GM18858 (cell line): ENCODE measurements at regions not wholly inside any gene's neighbourhood (a gene's known extent, or its start where the extent isn't known, plus 50 kb on each side); places are given as distances from the start of the nearest gene placed in this dataset.
"Not testable (repeated sequence)": the region's sequence is repeated elsewhere in the genome, so short reads cannot be mapped to it uniquely, and the experiment has no call there.

Experiments
- ATAC-seq: cut with Tn5 transposase; IDR thresholded peaks from one replicate; pipeline ENCODE4 v1.9.1; 2021; ENCODE audit not compliant: unreplicated experiment

DNA sequence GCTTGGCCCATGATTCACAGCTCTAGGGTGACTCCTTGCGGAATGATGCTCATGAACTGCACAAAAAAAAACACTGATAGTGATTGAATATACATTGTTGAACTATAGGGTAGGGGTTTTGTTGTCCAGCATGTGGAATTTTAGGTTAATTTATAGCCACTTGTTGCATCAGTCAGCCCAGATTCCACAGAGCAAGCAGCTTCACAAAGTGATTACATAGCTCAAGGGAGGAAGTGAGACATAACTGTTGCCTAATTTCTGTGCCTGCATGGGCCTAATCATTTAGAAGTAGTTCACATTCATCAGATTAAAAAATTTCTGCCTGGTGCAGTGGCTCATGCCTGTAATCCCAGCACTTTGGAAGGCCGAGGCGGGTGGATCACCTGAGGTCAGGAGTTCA, 142.2 kb upstream of the ZNF722 start:
- ATAC-seq, result not testable (repeated sequence)

DNA sequence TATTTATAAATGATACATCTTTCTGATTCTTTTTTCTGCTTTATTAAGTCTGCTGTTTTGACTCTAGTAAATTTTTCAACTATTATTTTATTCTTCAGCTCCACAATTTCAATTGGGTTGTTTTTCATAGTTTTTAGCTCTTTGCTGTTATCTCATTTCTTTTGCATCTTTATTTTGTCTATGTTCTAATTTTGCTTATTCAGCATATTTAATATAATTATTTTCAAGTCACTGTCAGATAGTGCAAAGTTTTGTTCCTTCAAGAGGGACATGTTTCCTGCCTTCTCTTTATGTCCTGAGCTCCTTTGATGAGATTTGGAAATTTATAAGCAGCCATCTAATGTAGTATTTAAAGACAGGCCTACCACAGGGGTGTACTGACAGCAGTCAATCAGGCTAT, 131.5 kb upstream of the ZNF722 start:
- no peak for ATAC-seq

DNA sequence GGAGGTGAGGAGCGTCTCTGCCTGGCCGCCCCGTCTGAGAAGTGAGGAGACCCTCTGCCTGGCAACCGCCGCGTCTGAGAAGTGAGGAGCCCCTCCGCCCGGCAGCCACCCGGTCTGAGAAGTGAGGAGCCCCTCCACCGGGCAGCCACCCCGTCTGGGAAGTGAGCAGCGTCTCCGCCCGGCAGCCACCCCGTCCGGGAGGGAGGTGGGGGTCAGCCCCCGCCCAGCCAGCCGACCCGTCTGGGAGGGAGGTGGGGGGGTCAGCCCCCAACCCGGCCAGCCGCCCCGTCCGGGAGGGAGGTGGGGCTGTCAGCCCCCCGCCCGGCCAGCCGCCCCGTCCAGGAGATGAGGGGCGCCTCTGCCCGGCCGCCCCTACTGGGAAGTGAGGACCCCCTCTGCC, 124.4 kb upstream of the ZNF722 start:
- ATAC-seq, result not testable (repeated sequence)

DNA sequence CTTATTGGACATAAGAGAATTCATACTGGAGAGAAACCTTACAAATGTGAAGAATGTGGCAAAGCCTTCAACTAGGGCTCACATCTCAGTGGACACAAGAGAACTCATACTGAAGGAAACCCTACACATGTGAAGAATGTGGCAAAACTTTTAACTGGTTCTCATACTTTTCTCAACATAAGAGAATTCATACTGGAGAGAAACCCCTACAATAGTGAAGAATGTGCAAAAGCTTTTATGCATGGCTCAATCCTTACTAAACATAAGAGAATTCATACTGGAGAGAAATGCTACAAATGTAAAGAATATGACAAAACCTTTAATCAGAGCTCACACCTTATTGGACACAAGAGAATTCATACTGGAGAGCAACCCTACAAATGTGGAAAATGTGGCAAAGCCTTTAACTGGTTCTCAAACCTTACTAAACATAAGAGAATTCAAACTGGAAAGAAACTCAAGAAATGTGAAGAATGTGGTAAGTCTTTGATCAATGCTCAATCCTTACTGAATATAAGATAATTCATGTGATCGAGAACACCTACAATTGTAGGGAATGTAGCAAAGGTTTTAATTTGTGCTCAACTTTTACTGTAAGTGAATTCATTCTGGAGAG, 121.8 kb upstream of the ZNF722 start:
- no peak for ATAC-seq

DNA sequence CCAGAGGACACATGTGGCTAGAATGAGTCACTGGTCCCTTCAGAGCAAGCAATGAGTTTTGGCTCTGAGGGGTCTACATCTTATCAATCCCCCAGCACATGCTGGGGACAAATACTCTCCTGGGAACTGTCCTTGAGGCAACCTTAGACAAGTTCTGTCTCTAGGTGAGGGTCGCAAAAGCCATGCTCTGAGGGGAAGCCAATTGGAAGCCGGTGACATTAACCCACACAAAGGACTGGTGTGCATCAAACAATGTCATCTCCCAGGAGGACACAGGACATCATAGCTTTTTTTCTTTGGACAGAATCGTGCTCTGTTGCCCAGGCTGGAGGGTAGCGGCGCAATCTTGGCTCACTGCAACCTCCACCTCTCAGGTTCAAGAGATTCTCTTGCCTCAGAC, 111.6 kb upstream of the ZNF722 start:
- no peak for ATAC-seq

DNA sequence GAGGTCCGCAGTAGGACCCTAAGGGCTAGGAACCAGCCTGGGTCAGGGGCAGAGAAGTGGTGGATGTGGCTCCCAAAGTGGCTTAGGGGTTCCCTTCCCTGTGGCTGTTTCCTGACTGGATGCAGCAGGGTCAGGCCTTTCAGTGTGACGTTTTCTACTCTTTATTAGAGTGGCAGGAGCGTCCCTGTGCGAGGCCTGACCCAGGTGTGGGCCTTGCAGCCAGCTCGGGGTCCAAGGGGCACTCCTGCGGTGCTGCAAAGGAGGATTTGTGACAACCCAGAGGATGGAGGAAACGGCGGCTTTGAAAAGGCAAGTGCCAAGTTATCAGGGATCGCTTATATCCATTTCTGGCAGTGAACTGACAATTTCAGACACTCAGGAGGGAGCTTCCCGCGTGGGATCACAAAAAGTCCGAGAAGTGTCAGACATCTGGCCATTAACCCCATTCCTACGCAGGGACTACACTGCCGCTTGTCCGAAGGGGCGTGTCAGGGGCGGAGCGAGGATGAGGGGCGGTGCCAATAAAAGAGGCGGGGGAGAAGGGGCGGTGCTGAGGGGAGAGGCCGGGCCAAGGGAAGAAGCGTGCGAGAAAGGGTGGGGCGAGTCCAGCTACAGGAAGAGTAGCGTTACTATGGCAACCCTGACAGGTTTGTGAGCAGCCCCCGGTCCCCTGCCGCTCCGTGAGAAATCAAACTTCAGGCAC, 98.8 kb upstream of the ZNF722 start:
- ATAC-seq, result no peak

DNA sequence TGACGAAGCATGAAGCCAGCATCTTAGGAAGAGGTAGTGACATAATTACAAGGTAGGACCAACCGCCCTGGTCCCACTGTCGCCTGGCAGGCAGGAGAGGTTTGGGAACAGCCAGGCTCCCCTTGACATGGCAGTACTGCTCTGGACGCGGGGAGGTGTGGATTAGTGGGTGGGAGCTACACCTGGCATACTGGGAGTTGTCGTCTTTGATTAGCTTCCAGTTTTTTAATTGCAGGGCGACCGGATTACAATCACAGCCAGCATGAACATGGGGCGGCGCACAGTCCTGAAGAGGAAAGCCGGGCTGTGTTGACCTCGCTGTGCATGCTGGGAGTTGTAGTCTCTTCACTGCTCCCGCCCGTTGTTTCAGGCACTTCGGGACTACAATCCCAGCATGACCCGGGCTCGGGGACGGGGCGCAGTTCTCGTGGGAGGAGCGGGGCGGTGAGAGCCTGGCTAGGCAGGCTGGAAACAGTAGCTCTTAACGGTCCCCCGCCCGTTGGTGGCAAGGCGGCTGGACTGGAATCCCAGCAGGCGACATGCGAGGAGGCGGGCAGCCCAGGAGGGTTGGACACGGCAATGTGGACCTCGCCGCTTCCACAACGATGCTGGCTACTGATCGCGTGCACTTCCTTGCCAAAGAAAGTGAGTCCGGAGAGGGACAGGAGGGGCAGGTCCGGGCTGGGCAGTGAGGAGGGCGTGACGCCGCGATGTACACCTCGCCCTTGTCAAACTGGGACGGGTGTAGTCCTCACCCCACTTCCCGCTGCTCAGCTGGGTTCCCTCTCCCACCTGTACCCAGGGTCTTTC, 98.0 kb upstream of the ZNF722 start:
- ATAC-seq, result no peak

DNA sequence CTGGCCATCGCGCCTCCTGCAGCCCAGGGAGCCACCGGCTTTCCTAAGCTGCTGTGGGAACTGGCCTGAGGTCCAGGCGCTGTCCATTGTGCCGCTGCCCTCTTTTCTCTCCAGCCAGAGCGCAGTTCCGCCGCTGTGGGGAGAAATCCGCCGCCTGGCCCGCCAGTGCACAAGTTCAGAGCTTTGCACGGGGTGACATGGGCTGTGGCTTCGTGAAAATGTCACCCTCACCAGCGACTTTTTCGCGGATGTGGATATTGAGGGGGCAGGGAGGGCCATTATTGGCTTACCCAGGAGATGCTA, 97.5 kb upstream of the ZNF722 start:
- ATAC-seq, result not testable (repeated sequence)

DNA sequence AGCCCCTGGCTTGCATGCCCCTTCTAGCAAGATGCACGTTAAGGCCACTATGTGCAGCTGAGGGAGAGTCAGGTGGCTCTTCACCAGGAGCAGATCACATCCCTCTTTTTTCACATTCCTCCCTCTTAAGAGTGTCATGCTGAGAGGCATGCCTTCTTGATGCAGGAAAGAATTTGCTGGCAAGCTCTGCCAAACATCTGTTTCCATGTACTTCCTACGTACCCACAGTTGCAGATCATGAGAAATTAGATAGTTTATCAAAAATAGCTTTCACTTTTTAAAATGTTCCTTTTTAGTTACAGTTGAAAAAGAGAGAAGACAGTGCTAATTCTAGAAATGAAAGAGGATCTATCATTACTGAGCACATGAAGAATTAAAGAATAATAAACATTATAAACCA, 79.7 kb upstream of the ZNF722 start:
- ATAC-seq, result no peak

DNA sequence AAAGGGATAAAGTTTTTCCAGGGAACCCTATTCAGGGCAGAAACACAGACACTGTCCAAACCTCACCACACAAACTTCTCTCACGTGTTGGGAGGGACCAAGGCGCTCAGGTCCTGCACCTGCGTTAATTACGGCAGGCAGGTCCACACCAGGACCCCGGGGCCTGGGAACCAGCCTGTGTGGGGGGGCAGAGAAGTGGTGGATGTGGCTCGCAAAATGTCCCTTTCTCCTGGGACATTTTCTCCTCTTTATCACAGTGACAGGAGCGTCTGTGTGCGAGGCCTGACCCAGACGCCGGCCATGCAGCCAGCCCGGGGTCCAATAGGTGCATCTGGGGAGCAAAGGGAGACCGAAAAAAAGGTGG, 73.4 kb upstream of the ZNF722 start:
- ATAC-seq, result no peak

DNA sequence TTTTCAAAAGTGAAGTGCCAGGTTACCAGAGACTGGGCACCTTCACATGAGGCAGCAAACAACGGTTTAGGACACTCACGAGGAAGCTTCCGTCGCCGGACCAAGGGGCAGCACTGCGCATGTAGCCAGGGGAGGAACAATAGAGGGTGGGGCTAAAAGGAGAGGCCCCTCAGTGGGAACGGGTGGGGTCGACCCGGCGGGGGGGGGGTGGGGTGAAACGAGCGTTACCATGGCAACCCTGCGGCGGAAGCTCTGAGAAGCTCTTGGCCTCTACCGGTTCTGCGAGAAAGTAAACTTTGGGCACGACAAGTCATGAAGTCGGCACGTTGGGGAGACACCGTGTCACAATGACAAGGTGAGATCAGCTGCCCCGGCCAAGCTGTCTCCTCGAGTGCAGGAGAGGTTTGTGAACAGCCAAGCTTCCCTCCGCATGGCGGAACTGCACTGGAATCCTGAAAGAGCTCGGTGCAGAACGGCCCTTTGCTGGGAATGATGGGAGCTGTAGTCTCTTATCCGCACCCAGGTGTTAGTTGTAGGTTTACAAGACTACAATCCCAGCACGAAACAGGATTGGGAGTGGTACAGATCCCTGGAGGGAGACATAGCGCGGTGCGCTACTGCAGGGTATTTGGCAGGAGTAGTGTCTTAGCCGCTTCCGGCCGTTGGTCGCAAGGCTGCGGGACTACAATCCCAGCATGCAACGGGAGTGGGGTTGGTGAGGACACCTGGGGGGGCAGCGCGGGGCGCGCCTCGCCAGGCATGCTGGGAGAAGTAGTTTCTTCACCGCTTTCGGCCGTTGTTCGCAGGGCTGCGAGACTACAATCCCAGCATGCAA, 72.8 kb upstream of the ZNF722 start:
- peak; percentile 67 for ATAC-seq

DNA sequence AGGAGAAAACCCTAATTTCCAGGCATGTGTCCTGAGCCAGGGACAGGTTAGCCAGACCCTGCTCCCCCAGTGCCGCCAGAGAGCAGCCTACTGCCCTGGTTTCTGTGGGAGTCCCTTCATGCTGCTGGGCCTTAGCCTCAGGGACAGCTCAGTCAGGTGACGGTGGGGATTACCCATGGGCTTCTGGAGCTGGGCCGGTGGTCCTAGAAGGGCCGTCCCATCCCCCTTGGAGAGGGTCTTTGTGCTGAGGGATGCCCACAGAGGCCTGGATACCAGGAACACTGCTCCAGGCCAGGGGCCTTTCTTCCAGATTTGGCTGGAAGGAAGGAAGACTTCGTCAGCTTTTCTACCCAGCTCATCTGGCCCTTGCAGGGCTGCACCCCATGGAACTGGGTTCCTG, 71.4 kb upstream of the ZNF722 start:
- no peak for ATAC-seq

DNA sequence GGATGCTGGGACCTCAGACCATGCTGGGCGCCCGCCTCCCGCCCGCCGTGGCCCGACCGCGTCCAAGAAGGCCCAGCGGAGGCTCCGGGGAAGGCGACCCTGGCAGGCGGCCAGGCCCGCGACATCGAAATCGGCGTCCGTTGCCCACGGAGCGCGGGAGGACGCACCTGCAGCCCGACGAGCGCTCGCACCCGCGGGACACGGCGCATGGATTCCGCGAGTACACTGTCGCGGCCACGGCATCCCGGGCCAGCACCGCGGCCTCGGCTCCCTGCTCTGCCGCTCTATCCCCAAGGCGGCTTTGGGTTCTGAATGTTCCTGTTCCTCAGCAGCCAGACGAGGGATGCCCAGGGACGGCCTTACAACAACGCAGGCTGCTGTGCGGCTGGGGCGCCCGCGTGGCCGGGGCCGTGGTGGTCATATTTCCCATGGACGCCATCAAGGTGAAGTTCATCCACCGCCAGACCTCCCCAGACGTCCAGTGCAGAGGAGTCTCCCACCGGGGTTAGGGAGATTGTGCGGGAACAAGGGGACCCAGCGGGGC, 67.5 kb upstream of the ZNF722 start:
- no peak for ATAC-seq

DNA sequence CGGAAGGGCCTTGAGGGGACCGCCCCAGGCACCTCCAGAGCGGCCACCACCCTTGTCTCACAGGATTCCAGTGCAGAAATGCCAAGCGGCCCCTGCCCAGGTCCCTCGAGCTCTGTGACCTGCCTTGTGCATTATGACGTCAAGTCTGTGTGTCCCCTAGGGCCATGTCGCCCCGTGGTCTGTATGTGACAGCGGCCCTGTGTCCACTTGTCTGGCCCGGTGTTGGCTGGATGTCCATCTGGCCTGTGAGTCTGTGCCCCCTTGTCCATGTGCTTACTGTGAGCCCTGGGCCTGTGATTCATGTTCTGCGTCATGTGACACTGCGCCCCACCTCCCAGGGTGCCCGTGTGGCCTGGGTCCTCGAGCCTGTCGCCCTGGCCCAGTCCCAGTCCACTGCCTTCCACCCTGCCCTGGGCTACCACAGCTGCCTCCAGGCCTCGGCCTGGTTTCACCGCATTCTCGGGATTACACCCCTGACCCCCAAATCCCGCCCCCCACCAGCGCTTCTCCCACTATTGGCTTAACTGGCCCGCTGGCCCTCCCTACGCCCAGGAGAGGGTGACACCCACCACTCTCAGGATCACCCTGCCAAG, 66.6 kb upstream of the ZNF722 start:
- ATAC-seq, result no peak
